B cell (primary cell): ENCODE measurements at regions not wholly inside any gene's neighbourhood (a gene's known extent, or its start where the extent isn't known, plus 50 kb on each side); places are given as distances from the start of the nearest gene placed in this dataset.

Experiments
- ATAC-seq: fragments of 200-7000 bp; cut with Tn5 transposase; one replicate; pipeline ENCODE4 v1.10.0; 2021; ENCODE audit warnings: low read depth, mild to moderate bottlenecking, moderate number of reproducible peaks, moderate library complexity
- CTCF ChIA-PET: fragments of 350-600 bp; sonication (Branson Sonifier 250); formaldehyde crosslinking; loops from one replicate; lab custom pipeline; 2021; ENCODE audit warnings: antibody characterized with exemption, inconsistent platforms; lab: Charles Lee
- POLR2A ChIA-PET: fragments of 350-600 bp; sonication (Branson Sonifier 250); formaldehyde crosslinking; loops from one replicate; lab custom pipeline; 2021; ENCODE audit warnings: antibody characterized with exemption; lab: Charles Lee
- DNase-seq: peaks from one replicate; pipeline ENCODE4 v3.0.0; 2013
- H2AFZ ChIP-seq: 2 replicates; pipeline ENCODE4 v1.6.1; 2012; ENCODE audit warnings: mild to moderate bottlenecking, low read depth, low read length; ENCODE audit not compliant: insufficient read depth, poor library complexity, severe bottlenecking
- H3K27ac ChIP-seq, 2 donors: 1 replicate in 1 of 2; 2 replicates in 1 of 2; pipeline ENCODE4 v1.5.1; 2012 to 2013; ENCODE audit warnings: low read length in 2 of 2, mild to moderate bottlenecking in 2 of 2, moderate library complexity in 1 of 2
- H3K27me3 ChIP-seq, 4 experiments: fragments of 200-600 bp in 1 of 4; sonication (generic) in 1 of 4; replicated peaks in 1 of 4; 1 replicate in 2 of 4; 2 replicates in 2 of 4; pipeline versions ENCODE4 v1.6.1 to v1.7.0; 2013 to 2016; ENCODE audit warnings: low read length in 3 of 4, mild to moderate bottlenecking in 2 of 4, mixed read lengths in 1 of 4, moderate library complexity in 1 of 4; ENCODE audit not compliant: insufficient read depth in 4 of 4, control insufficient read depth in 3 of 4; ENCODE audit errors: control extremely low read depth in 1 of 4
- H3K36me3 ChIP-seq, 2 experiments: replicated peaks in 1 of 2; 1 replicate in 1 of 2; 2 replicates in 1 of 2; pipeline versions ENCODE4 v1.6.1 to v1.7.1; 2013; ENCODE audit warnings: low read length in 1 of 2; ENCODE audit not compliant: insufficient read depth in 2 of 2, control insufficient read depth in 1 of 2; ENCODE audit errors: control extremely low read depth in 1 of 2, extremely low read depth in 1 of 2
- H3K4me1 ChIP-seq, 2 donors: fragments of 200-600 bp in 1 of 2; sonication (generic) in 1 of 2; 1 replicate in 1 of 2; 2 replicates in 1 of 2; pipeline versions ENCODE4 v1.5.1 to v1.6.1; 2013 to 2017; ENCODE audit warnings: low read length in 2 of 2; ENCODE audit not compliant: control insufficient read depth in 2 of 2, insufficient read depth in 2 of 2
- H3K4me2 ChIP-seq: replicated peaks from 2 replicates; pipeline ENCODE3; 2012; ENCODE audit warnings: mild to moderate bottlenecking, low read depth, low read length; ENCODE audit not compliant: poor library complexity, severe bottlenecking
- H3K4me3 ChIP-seq, 5 experiments: fragments of 200-600 bp in 1 of 5; sonication (generic) in 1 of 5; 1 replicate in 3 of 5; 2 replicates in 2 of 5; pipeline versions ENCODE4 v1.5.1 to v1.7.0; 2011 to 2016; ENCODE audit warnings: low read length in 4 of 5, mild to moderate bottlenecking in 4 of 5, low read depth in 2 of 5, control low read depth in 1 of 5, moderate library complexity in 1 of 5; ENCODE audit not compliant: insufficient read depth in 1 of 5; ENCODE audit errors: control extremely low read depth in 1 of 5, extremely low read depth in 1 of 5
- H3K79me2 ChIP-seq: fragments of 200-600 bp; sonication (generic); one replicate; pipeline ENCODE4 v1.6.0; 2016; ENCODE audit warnings: low read length; ENCODE audit not compliant: control insufficient read depth, insufficient read depth
- H3K9ac ChIP-seq: fragments of 200-600 bp; sonication (generic); 2 replicates; pipeline ENCODE4 v1.6.1; 2017; ENCODE audit warnings: mild to moderate bottlenecking, low read length, moderate library complexity
- H3K9me3 ChIP-seq, 3 donors: one replicate each; pipeline versions ENCODE4 v1.6.1 to v1.7.1; 2013; ENCODE audit warnings: low read length in 2 of 3; ENCODE audit not compliant: control insufficient read depth in 2 of 3, insufficient read depth in 1 of 3; ENCODE audit errors: control extremely low read depth in 1 of 3
- H4K20me1 ChIP-seq: 2 replicates; pipeline ENCODE4 v1.6.0; 2012; ENCODE audit warnings: mild to moderate bottlenecking, low read length; ENCODE audit not compliant: insufficient read depth, control insufficient read depth, poor library complexity, severe bottlenecking
- H3K27ac Mint-ChIP-seq: one replicate; pipeline ENCODE4 v1.8.0; 2021; ENCODE audit warnings: mixed read lengths
- H3K27me3 Mint-ChIP-seq: one replicate; pipeline ENCODE4 v1.8.0; 2021; ENCODE audit warnings: mixed read lengths
- H3K4me1 Mint-ChIP-seq: one replicate; pipeline ENCODE4 v1.8.0; 2021; ENCODE audit warnings: mixed read lengths
- H3K4me3 Mint-ChIP-seq: one replicate; pipeline ENCODE4 v1.8.0; 2021; ENCODE audit warnings: mixed read lengths
- H3K9me3 Mint-ChIP-seq: one replicate; pipeline ENCODE4 v1.8.0; 2022; ENCODE audit warnings: mixed read lengths; ENCODE audit not compliant: insufficient read depth
- CTCF ChIP-seq: fragments of 200-600 bp; IDR thresholded peaks from one replicate; pipeline ENCODE4 v1.8.0; 2022; ENCODE audit warnings: antibody characterized with exemption, mild to moderate bottlenecking
- EZH2 ChIP-seq: IDR thresholded peaks from 2 replicates; pipeline ENCODE4 v1.6.1; 2012; ENCODE audit warnings: borderline replicate concordance, low read depth, mild to moderate bottlenecking, moderate library complexity, low read length; ENCODE audit not compliant: insufficient read depth, poor library complexity, severe bottlenecking
- WGBS: methylation state at CpG from one replicate; pipeline ENCODE4 v1.1.5; 2013; ENCODE audit warnings: missing lambda C conversion rate; ENCODE audit not compliant: insufficient coverage; 5-methylcytosine and 5-hydroxymethylcytosine counted together
- intact Hi-C: fragments of 100-400 bp; cut with micrococcal nuclease; formaldehyde crosslinking; loops from one replicate; pipeline ENCODE4 v1.10.0; 2022

DNA sequence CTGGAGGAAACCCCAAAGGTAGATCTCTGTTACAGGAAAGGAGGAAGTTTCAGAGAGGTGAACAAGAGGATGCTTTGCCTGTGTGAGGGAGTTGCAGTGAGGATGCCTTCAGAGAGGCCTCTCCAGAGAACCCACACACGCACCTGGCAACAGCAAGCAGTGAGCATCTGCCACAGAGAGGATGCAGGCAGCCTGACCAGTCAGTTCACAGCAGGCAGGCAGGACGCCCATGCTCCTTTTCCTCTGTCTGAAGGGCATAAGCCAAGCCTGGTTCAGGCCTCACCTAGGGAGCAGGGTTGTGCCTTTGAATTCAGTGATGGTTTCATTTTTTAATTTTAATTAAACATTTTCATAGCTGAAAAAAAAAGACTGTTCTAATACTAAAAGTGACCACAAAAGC lies 346.0 kb upstream of the MARCKS start:
- H3K4me2 ChIP-seq = no peak overlapping the region
- intact Hi-C loops = no loop called here
- 92% methylated on average over 2 of the region's 2 CpGs for WGBS
- Mint-ChIP-seq H3K4me1 (peaks cover 3% of the 10 kb centered on the region), H3K9me3 (no peaks in the 10 kb centered on the region), H3K27ac (no peak overlapping the region), H3K27me3 (no peaks in the 10 kb centered on the region), H3K4me3 (no peak overlapping the region)
- CTCF ChIA-PET = no interaction called here
- DNase-seq (no peak), ATAC-seq (no peak)
- H3K4me3 ChIP-seq = no peak overlapping the region
- H3K79me2 ChIP-seq = no peaks in the 10 kb centered on the region
- no peak overlapping the region for H3K9ac ChIP-seq
- H3K27ac ChIP-seq = no peak overlapping the region
- no peaks in the 10 kb centered on the region for H3K9me3 ChIP-seq
- H3K27me3 ChIP-seq = no peaks in the 10 kb centered on the region
- H4K20me1 ChIP-seq = no peaks in the 10 kb centered on the region
- no peak overlapping the region for H2AFZ ChIP-seq
- no peaks in the 10 kb centered on the region for H3K36me3 ChIP-seq
- H3K4me1 ChIP-seq = no peaks in the 10 kb centered on the region
- POLR2A ChIA-PET = interaction anchor here (0.7 kb wide), 1 partner anchor 1411 kb away, joined by 5 read pairs; no protein-coding TSS in a partner anchor
- TF ChIP-seq CTCF = no peak
- TF ChIP-seq EZH2 = no peak

DNA sequence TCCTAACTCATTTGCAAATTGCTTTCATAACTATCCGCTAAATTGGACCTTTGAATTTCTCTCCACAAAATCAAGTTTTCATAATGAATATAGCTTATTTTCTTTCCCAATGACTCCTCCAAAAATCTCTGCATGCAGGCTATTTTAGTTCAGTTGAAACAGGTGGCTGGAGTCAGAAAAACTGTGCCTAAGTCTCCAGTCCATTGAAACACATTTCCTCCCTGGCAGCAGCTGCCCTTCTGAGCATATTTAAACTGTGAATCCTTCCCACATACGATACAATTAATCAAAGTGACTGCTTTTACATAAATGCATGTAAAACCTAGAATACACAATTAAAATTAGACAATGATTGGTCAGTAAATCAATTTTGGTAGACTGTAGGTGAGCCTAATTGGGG lies 344.6 kb upstream of the MARCKS start:
- Mint-ChIP-seq H3K27ac (no peak overlapping the region), H3K9me3 (no peaks in the 10 kb centered on the region), H3K4me3 (no peak overlapping the region), H3K27me3 (no peaks in the 10 kb centered on the region), H3K4me1 (peaks cover 3% of the 10 kb centered on the region)
- H3K9me3 ChIP-seq = no peaks in the 10 kb centered on the region
- intact Hi-C loops = no loop called here
- no peak overlapping the region for H3K4me2 ChIP-seq
- no CpG with 5 or more reads among the region's 2 CpGs for WGBS
- POLR2A ChIA-PET = no interaction called here
- no peaks in the 10 kb centered on the region for H3K79me2 ChIP-seq
- no peaks in the 10 kb centered on the region for H3K36me3 ChIP-seq
- no peaks in the 10 kb centered on the region for H3K4me1 ChIP-seq
- H3K27me3 ChIP-seq = no peaks in the 10 kb centered on the region
- H2AFZ ChIP-seq = no peak overlapping the region
- ATAC-seq = no peak
- H4K20me1 ChIP-seq = no peaks in the 10 kb centered on the region
- no peak overlapping the region for H3K9ac ChIP-seq
- no peak overlapping the region for H3K27ac ChIP-seq
- TF ChIP-seq CTCF = no peak
- TF ChIP-seq EZH2 = no peak
- H3K4me3 ChIP-seq = no peak overlapping the region
- no peak for DNase-seq
- CTCF ChIA-PET = no interaction called here
